ENCODE measurements at regions not wholly inside any gene's neighbourhood (a gene's known extent, or its start where the extent isn't known, plus 50 kb on each side); places are given as distances from the start of the nearest gene placed in this dataset.

- POLR2A ChIA-PET, result no interaction called here
- H3K9me3 Mint-ChIP-seq (ENCODE audit: unreplicated experiment), result no peaks in the 10 kb centered on the region
- intact Hi-C loops (cut with micrococcal nuclease; ENCODE audit: unreplicated experiment), result no loop called here
- H3K4me1 ChIP-seq, result no peaks in the 10 kb centered on the region
- no peak for DNase-seq
- no peaks in the 10 kb centered on the region for H3K36me3 Mint-ChIP-seq (ENCODE audit: insufficient read depth, unreplicated experiment)
- no peak overlapping the region for H3K4me3 Mint-ChIP-seq (ENCODE audit: unreplicated experiment)
- H3K9me3 ChIP-seq, result no peaks in the 10 kb centered on the region
- no peak overlapping the region for H3K27ac Mint-ChIP-seq (ENCODE audit: unreplicated experiment)
- no peaks in the 10 kb centered on the region for H3K36me3 ChIP-seq (ENCODE audit: control insufficient read depth, insufficient read depth, low read length)
- H3K27me3 Mint-ChIP-seq (ENCODE audit: insufficient read depth, unreplicated experiment), result peaks cover 5% of the 10 kb centered on the region
- H3K27me3 ChIP-seq (replicated peaks; ENCODE audit: control insufficient read depth, insufficient read depth, low read length), result no peaks in the 10 kb centered on the region
- no TSS peak for BruUV-seq (replicated peaks)
- no peak overlapping the region for H3K4me3 ChIP-seq (ENCODE audit: low read depth, low read length)
- H3K4me1 Mint-ChIP-seq (ENCODE audit: low read depth, unreplicated experiment), result no peaks in the 10 kb centered on the region
- CTCF ChIA-PET, result no interaction called here
- no peak for TF ChIP-seq CTCF (IDR thresholded peaks at IDR 0.05; ENCODE audit: insufficient read depth in 1 of 2, low read depth in 1 of 2, low read length in 1 of 2, severe bottlenecking in 1 of 2, unreplicated experiment in 1 of 2)
Observed at GRCh38 chr2:107195631-107196030, 309.7 kb upstream of the ST6GAL2 start.

- Mint-ChIP-seq H3K27ac (ENCODE audit: unreplicated experiment) (no peak overlapping the region), H3K9me3 (ENCODE audit: unreplicated experiment) (no peaks in the 10 kb centered on the region), H3K4me3 (ENCODE audit: unreplicated experiment) (no peak overlapping the region), H3K36me3 (ENCODE audit: insufficient read depth, unreplicated experiment) (no peaks in the 10 kb centered on the region), H3K4me1 (ENCODE audit: low read depth, unreplicated experiment) (no peaks in the 10 kb centered on the region), H3K27me3 (ENCODE audit: insufficient read depth, unreplicated experiment) (peaks cover 3% of the 10 kb centered on the region)
- DNase-seq, result no peak
- intact Hi-C loops (cut with micrococcal nuclease; ENCODE audit: unreplicated experiment), result no loop called here
- no peaks in the 10 kb centered on the region for H3K4me1 ChIP-seq
- H3K27me3 ChIP-seq (replicated peaks; ENCODE audit: control insufficient read depth, insufficient read depth, low read length), result no peaks in the 10 kb centered on the region
- ChIA-PET CTCF (no interaction called here), POLR2A (no interaction called here)
- no peaks in the 10 kb centered on the region for H3K36me3 ChIP-seq (ENCODE audit: control insufficient read depth, insufficient read depth, low read length)
- no peak for TF ChIP-seq CTCF (IDR thresholded peaks at IDR 0.05; ENCODE audit: insufficient read depth in 1 of 2, low read depth in 1 of 2, low read length in 1 of 2, severe bottlenecking in 1 of 2, unreplicated experiment in 1 of 2)
- H3K4me3 ChIP-seq (ENCODE audit: low read depth, low read length), result no peak overlapping the region
- no peaks in the 10 kb centered on the region for H3K9me3 ChIP-seq
- BruUV-seq (replicated peaks), result no TSS peak
Observed at GRCh38 chr2:107197594-107198294, 311.8 kb upstream of the ST6GAL2 start.

DNA sequence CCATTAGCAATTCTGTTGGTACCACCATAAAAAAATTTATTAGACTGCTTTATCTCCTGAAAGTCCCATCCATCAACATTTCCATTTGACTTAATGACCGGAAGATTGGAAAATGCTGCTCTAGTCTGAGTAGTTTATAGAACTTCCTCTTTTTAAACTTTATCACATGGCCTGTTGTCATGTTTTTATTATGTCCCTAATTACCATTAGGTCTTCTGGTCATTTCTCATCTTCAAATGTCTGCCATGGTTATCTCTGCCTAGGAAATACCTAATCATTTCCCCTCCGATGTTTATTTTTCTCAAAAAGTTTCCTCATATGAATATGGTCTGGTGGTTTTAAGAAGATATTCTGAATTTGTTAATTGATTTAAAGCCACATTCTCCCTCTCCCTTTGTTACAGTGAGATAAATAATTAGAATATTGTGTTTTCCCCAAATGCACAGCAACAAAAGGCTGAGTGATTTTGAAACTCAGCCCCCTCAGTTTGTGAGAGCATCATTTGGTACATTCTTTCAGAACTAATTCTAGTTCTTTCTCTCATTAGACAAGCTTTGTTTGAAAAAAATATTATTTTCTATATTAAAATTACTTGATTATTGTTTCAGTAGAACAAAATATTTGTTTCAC, 317.1 kb upstream of the ST6GAL2 start:
- H3K9me3 ChIP-seq, result no peaks in the 10 kb centered on the region
- H3K27me3 ChIP-seq (replicated peaks; ENCODE audit: control insufficient read depth, insufficient read depth, low read length), result no peaks in the 10 kb centered on the region
- H3K4me3 ChIP-seq (ENCODE audit: low read depth, low read length), result no peak overlapping the region
- no peak for TF ChIP-seq CTCF (IDR thresholded peaks at IDR 0.05; ENCODE audit: insufficient read depth in 1 of 2, low read depth in 1 of 2, low read length in 1 of 2, severe bottlenecking in 1 of 2, unreplicated experiment in 1 of 2)
- no peaks in the 10 kb centered on the region for H3K9me3 Mint-ChIP-seq (ENCODE audit: unreplicated experiment)
- DNase-seq, result no peak
- peaks cover under 1% of the 10 kb centered on the region for H3K27me3 Mint-ChIP-seq (ENCODE audit: insufficient read depth, unreplicated experiment)
- no peaks in the 10 kb centered on the region for H3K4me1 ChIP-seq
- intact Hi-C loops (cut with micrococcal nuclease; ENCODE audit: unreplicated experiment), result no loop called here
- H3K36me3 Mint-ChIP-seq (ENCODE audit: insufficient read depth, unreplicated experiment), result no peaks in the 10 kb centered on the region
- no peaks in the 10 kb centered on the region for H3K4me1 Mint-ChIP-seq (ENCODE audit: low read depth, unreplicated experiment)
- no TSS peak for BruUV-seq (replicated peaks)
- ChIA-PET POLR2A (no interaction called here), CTCF (no interaction called here)
- no peaks in the 10 kb centered on the region for H3K36me3 ChIP-seq (ENCODE audit: control insufficient read depth, insufficient read depth, low read length)
- H3K27ac Mint-ChIP-seq (ENCODE audit: unreplicated experiment), result no peak overlapping the region
- H3K4me3 Mint-ChIP-seq (ENCODE audit: unreplicated experiment), result no peak overlapping the region
